K562 (cell line): ENCODE measurements at regions not wholly inside any gene's neighbourhood (a gene's known extent, or its start where the extent isn't known, plus 50 kb on each side); places are given as distances from the start of the nearest gene placed in this dataset.

ENCODE experiments used
- ATAC-seq: fragments of 200-7000 bp; cut with Tn5 transposase; 3 replicates; pipeline ENCODE4 v1.9.1; 2020; ENCODE audit warnings: moderate library complexity
- BruUV-seq: library from RNA; stranded (reverse); fragments of 400-500 nt; replicated peaks from 2 replicates; lab custom pipeline; 2021; lab: Mats Ljungman, UMichigan
- CTCF ChIA-PET: fragments of 300-600 bp; formaldehyde crosslinking; extraction: SDS; loops from one replicate; lab custom pipeline; 2021; ENCODE audit warnings: low intra/inter-chr PET ratio; lab: Yijun Ruan, JAX
- POLR2A ChIA-PET: fragments of 300-600, 350-650 bp; sonication (Branson Sonifier 250); formaldehyde crosslinking; extraction: SDS; loops from one replicate; lab custom pipeline; 2021; ENCODE audit warnings: antibody characterized with exemption, inconsistent platforms; lab: Yijun Ruan, JAX
- DNase-seq, 4 experiments: peaks; one replicate each; pipeline versions ENCODE4 v3.0.0 to v3.0.0-alpha.2; 2011 to 2018; ENCODE audit warnings: low spot score in 3 of 4, mixed read lengths in 3 of 4; ENCODE audit errors: extremely low read depth in 1 of 4
- FAIRE-seq: peaks from 2 replicates; lab custom pipeline; 2011; peaks lifted over from hg19 to GRCh38; lab: Jason Lieb, UNC
- H2AFZ ChIP-seq: 2 replicates; pipeline ENCODE4 v1.6.0; 2011; ENCODE audit warnings: low read depth, low read length, control low read depth, inconsistent platforms
- H3K27ac ChIP-seq: fragments of 200-600 bp; 3 replicates; pipeline ENCODE4 v1.8.0; 2011; ENCODE audit warnings: low read depth, mild to moderate bottlenecking, control low read depth, inconsistent platforms, low read length, moderate library complexity, mixed read lengths; ENCODE audit errors: extremely low read depth
- H3K27me3 ChIP-seq, 2 experiments: fragments of 300-600 bp in 1 of 2; 2 replicates in 1 of 2; 3 replicates in 1 of 2; pipeline versions ENCODE4 v1.6.0 to v1.8.0; 2011; ENCODE audit warnings: inconsistent platforms in 2 of 2, low read length in 2 of 2, mild to moderate bottlenecking in 1 of 2, mixed read lengths in 1 of 2, moderate library complexity in 1 of 2; ENCODE audit not compliant: control insufficient read depth in 2 of 2, insufficient read depth in 2 of 2
- H3K36me3 ChIP-seq: fragments of 300-600 bp; 3 replicates; pipeline ENCODE4 v1.8.0; 2011; ENCODE audit warnings: mild to moderate bottlenecking, low read length, inconsistent platforms; ENCODE audit not compliant: control insufficient read depth, insufficient read depth
- H3K4me1 ChIP-seq, 2 experiments: fragments of 200-600 bp in 1 of 2; replicated peaks in 1 of 2; 2 replicates in 1 of 2; 3 replicates in 1 of 2; pipeline versions ENCODE4 v1.5.1 to v1.8.0; 2011; ENCODE audit warnings: inconsistent platforms in 2 of 2, low read length in 2 of 2, mild to moderate bottlenecking in 1 of 2, mixed read lengths in 1 of 2, moderate library complexity in 1 of 2; ENCODE audit not compliant: control insufficient read depth in 2 of 2, insufficient read depth in 2 of 2
- H3K4me2 ChIP-seq: 2 replicates; pipeline ENCODE4 v1.6.1; 2011; ENCODE audit warnings: low read length, control low read depth, inconsistent platforms, mixed read lengths; ENCODE audit not compliant: insufficient read depth
- H3K4me3 ChIP-seq: fragments of 200-600 bp; sonication (generic), shearing (Covaris generic); 2 replicates; pipeline ENCODE4 v1.5.1; 2016; ENCODE audit warnings: control low read depth, inconsistent platforms
- H3K79me2 ChIP-seq: fragments of 200-600 bp; 3 replicates; pipeline ENCODE4 v1.8.0; 2011; ENCODE audit warnings: low read length, inconsistent platforms; ENCODE audit not compliant: control insufficient read depth, insufficient read depth
- H3K9ac ChIP-seq, 2 experiments: 2 replicates each; pipeline versions ENCODE4 v1.6.0 to v1.6.1; 2011; ENCODE audit warnings: low read depth in 2 of 2, low read length in 2 of 2, control low read depth in 1 of 2, inconsistent platforms in 1 of 2, mild to moderate bottlenecking in 1 of 2, mixed read lengths in 1 of 2; ENCODE audit not compliant: insufficient read depth in 1 of 2
- H3K9me1 ChIP-seq: one replicate; pipeline ENCODE4 v1.6.0; 2011; ENCODE audit warnings: inconsistent platforms, mild to moderate bottlenecking, low read length, moderate library complexity; ENCODE audit not compliant: control insufficient read depth, insufficient read depth
- H3K9me3 ChIP-seq: replicated peaks from 2 replicates; pipeline ENCODE4 v1.5.1; 2011; ENCODE audit warnings: low read depth, low read length, inconsistent platforms; ENCODE audit not compliant: control insufficient read depth, insufficient read depth
- H4K20me1 ChIP-seq: replicated peaks from 2 replicates; pipeline ENCODE4 v1.6.1; 2011; ENCODE audit warnings: low read length, inconsistent platforms, mixed read lengths; ENCODE audit not compliant: control insufficient read depth, insufficient read depth
- CREBBP ChIP-seq: IDR thresholded peaks from one replicate; pipeline ENCODE4 v1.6.1; 2012; ENCODE audit warnings: low read depth, mild to moderate bottlenecking, control low read depth, inconsistent platforms, low read length
- FOXJ2 ChIP-seq: fragments of 200-800 bp; sonication (Bioruptor generic); IDR thresholded peaks from 2 replicates; pipeline ENCODE4 v1.6.1; 2016; ENCODE audit warnings: missing genetic modification characterization, missing compliant biosample characterization
- FOXM1 ChIP-seq, 2 experiments: fragments of 450-650 bp in 1 of 2; sonication (generic) in 1 of 2; formaldehyde crosslinking in 1 of 2; IDR thresholded peaks; 2 replicates each; pipeline versions ENCODE4 v1.6.1 to v1.9.0; 2017 to 2022; ENCODE audit warnings: low read depth in 2 of 2, mild to moderate bottlenecking in 2 of 2, missing genetic modification reagents in 1 of 2, moderate library complexity in 1 of 2
- FOXP1 ChIP-seq: sonication (generic); formaldehyde crosslinking; IDR thresholded peaks from 2 replicates; pipeline ENCODE4 v1.8.0; 2022; ENCODE audit warnings: mild to moderate bottlenecking, missing genetic modification reagents
- FUS ChIP-seq: fragments of 200-400 bp; formaldehyde crosslinking; optimal IDR thresholded peaks from 2 replicates; pipeline ENCODE3; 2017; ENCODE audit warnings: low read depth, low read length
- HNRNPH1 ChIP-seq: fragments of 200-400 bp; formaldehyde crosslinking; optimal IDR thresholded peaks from 2 replicates; pipeline ENCODE3; 2017; ENCODE audit warnings: low read depth, mild to moderate bottlenecking, low read length, moderate library complexity
- MLX ChIP-seq, 2 experiments: fragments of 450-650 bp in 1 of 2; sonication (generic) in 1 of 2; formaldehyde crosslinking; conservative IDR thresholded peaks; 2 replicates each; pipeline versions ENCODE4 v1.4.0 to v1.8.1; 2020 to 2022; ENCODE audit warnings: mild to moderate bottlenecking in 1 of 2, missing genetic modification reagents in 1 of 2
- RNF2 ChIP-seq: sonication (generic); IDR thresholded peaks from 2 replicates; pipeline ENCODE4 v1.6.1; 2016
- SIN3B ChIP-seq: fragments of 450-650 bp; IDR thresholded peaks from 2 replicates; pipeline ENCODE4 v1.6.1; 2017; ENCODE audit warnings: low read depth, mild to moderate bottlenecking, moderate library complexity
- TAF9B ChIP-seq: fragments of 450-650 bp; IDR thresholded peaks from 2 replicates; pipeline ENCODE4 v1.6.1; 2018; ENCODE audit warnings: mild to moderate bottlenecking; ENCODE audit not compliant: partially characterized antibody
- ZNF165 ChIP-seq: fragments of 250-450 bp; sonication (Bioruptor Pico); IDR thresholded peaks from 2 replicates; pipeline ENCODE4 v1.4.0; 2020; ENCODE audit warnings: borderline replicate concordance
- ZNF282 ChIP-seq: sonication (generic); formaldehyde crosslinking; IDR thresholded peaks from 2 replicates; pipeline ENCODE4 v1.8.1; 2023; ENCODE audit warnings: missing genetic modification reagents
- ZNF408 ChIP-seq: fragments of 250-450 bp; sonication (Bioruptor Pico); IDR thresholded peaks from 2 replicates; pipeline ENCODE4 v1.4.0; 2020; ENCODE audit warnings: low read depth, mild to moderate bottlenecking, moderate library complexity
- WGBS: fragments of 100-300 bp; shearing (Covaris generic); methylation state at CpG from one replicate; pipeline ENCODE4 v1.1.6; 2016; ENCODE audit warnings: low coverage, mixed read lengths; ENCODE audit not compliant: insufficient coverage; ENCODE audit errors: missing lambda C conversion rate; 5-methylcytosine and 5-hydroxymethylcytosine counted together
- in situ Hi-C: fragments of 300-500 bp; cut with MboI; formaldehyde crosslinking; loops from 4 replicates; pipeline ENCODE4 v1.15.0; 2018; ENCODE audit warnings: inconsistent platforms, mixed read lengths
- intact Hi-C: fragments of 100-400 bp; cut with micrococcal nuclease; formaldehyde crosslinking; loops from 2 replicates; pipeline ENCODE4 v1.14.2; 2022
- TF ChIP-seq, protein P1 (sequence below): fragments of 450-650 bp; IDR thresholded peaks from 2 replicates; pipeline ENCODE4 v1.6.1; 2018; ENCODE audit warnings: mild to moderate bottlenecking, low read depth; ENCODE audit not compliant: partially characterized antibody
- TF ChIP-seq, protein P2 (sequence below): sonication (generic); formaldehyde crosslinking; IDR thresholded peaks from 2 replicates; pipeline ENCODE4 v1.8.1; 2023; ENCODE audit warnings: missing genetic modification reagents, mild to moderate bottlenecking, borderline replicate concordance
- TF ChIP-seq, protein P3 (sequence below): fragments of 450-650 bp; formaldehyde crosslinking; IDR thresholded peaks from 2 replicates; pipeline ENCODE4 v1.4.0; 2020; ENCODE audit warnings: mild to moderate bottlenecking, moderate library complexity

- H3K9me1 ChIP-seq: no peaks in the 10 kb centered on the region
- H3K9ac ChIP-seq: no peak overlapping the region
- H3K4me3 ChIP-seq: no peak overlapping the region
- ChIA-PET CTCF (no interaction called here), POLR2A (no interaction called here)
- ATAC-seq (no peak), FAIRE-seq (no peak), DNase-seq (no peak)
- no peak overlapping the region for H2AFZ ChIP-seq
- intact Hi-C loops (no loop called here), in situ Hi-C loops (no loop called here)
- H3K4me2 ChIP-seq: no peak overlapping the region
- no TSS peak for BruUV-seq
- no peaks in the 10 kb centered on the region for H4K20me1 ChIP-seq
- H3K9me3 ChIP-seq: no peaks in the 10 kb centered on the region
- H3K79me2 ChIP-seq: no peaks in the 10 kb centered on the region
- no peaks in the 10 kb centered on the region for H3K4me1 ChIP-seq
- WGBS: 6% methylated on average over 1 of the region's 1 CpG
- H3K27me3 ChIP-seq: no peaks in the 10 kb centered on the region
- no peaks in the 10 kb centered on the region for H3K36me3 ChIP-seq
- H3K27ac ChIP-seq: no peak overlapping the region
- TF ChIP-seq FOXP1: no peak
- TF ChIP-seq, protein P1, sequence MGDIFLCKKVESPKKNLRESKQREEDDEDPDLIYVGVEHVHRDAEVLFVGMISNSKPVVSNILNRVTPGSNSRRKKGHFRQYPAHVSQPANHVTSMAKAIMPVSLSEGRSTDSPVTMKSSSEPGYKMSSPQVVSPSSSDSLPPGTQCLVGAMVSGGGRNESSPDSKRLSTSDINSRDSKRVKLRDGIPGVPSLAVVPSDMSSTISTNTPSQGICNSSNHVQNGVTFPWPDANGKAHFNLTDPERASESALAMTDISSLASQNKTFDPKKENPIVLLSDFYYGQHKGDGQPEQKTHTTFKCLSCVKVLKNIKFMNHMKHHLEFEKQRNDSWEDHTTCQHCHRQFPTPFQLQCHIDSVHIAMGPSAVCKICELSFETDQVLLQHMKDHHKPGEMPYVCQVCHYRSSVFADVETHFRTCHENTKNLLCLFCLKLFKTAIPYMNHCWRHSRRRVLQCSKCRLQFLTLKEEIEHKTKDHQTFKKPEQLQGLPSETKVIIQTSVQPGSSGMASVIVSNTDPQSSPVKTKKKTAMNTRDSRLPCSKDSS: no peak
- TF ChIP-seq, protein P2, sequence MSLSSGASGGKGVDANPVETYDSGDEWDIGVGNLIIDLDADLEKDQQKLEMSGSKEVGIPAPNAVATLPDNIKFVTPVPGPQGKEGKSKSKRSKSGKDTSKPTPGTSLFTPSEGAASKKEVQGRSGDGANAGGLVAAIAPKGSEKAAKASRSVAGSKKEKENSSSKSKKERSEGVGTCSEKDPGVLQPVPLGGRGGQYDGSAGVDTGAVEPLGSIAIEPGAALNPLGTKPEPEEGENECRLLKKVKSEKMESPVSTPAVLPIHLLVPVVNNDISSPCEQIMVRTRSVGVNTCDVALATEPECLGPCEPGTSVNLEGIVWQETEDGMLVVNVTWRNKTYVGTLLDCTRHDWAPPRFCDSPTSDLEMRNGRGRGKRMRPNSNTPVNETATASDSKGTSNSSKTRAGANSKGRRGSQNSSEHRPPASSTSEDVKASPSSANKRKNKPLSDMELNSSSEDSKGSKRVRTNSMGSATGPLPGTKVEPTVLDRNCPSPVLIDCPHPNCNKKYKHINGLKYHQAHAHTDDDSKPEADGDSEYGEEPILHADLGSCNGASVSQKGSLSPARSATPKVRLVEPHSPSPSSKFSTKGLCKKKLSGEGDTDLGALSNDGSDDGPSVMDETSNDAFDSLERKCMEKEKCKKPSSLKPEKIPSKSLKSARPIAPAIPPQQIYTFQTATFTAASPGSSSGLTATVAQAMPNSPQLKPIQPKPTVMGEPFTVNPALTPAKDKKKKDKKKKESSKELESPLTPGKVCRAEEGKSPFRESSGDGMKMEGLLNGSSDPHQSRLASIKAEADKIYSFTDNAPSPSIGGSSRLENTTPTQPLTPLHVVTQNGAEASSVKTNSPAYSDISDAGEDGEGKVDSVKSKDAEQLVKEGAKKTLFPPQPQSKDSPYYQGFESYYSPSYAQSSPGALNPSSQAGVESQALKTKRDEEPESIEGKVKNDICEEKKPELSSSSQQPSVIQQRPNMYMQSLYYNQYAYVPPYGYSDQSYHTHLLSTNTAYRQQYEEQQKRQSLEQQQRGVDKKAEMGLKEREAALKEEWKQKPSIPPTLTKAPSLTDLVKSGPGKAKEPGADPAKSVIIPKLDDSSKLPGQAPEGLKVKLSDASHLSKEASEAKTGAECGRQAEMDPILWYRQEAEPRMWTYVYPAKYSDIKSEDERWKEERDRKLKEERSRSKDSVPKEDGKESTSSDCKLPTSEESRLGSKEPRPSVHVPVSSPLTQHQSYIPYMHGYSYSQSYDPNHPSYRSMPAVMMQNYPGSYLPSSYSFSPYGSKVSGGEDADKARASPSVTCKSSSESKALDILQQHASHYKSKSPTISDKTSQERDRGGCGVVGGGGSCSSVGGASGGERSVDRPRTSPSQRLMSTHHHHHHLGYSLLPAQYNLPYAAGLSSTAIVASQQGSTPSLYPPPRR (CRISPR knock-in tag): no peak
- no peak for TF ChIP-seq ZNF165 (CRISPR knock-in tag)
- no peak for TF ChIP-seq CREBBP
- TF ChIP-seq FOXJ2 (tag): no peak
- TF ChIP-seq ZNF408: no peak
- TF ChIP-seq FUS: no peak
- TF ChIP-seq, protein P3, sequence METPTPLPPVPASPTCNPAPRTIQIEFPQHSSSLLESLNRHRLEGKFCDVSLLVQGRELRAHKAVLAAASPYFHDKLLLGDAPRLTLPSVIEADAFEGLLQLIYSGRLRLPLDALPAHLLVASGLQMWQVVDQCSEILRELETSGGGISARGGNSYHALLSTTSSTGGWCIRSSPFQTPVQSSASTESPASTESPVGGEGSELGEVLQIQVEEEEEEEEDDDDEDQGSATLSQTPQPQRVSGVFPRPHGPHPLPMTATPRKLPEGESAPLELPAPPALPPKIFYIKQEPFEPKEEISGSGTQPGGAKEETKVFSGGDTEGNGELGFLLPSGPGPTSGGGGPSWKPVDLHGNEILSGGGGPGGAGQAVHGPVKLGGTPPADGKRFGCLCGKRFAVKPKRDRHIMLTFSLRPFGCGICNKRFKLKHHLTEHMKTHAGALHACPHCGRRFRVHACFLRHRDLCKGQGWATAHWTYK: no peak
- no peak for TF ChIP-seq SIN3B
- TF ChIP-seq MLX (CRISPR knock-in tag; conservative IDR thresholded peaks at IDR 0.05): no peak
- TF ChIP-seq HNRNPH1: no peak
- no peak for TF ChIP-seq TAF9B
- no peak for TF ChIP-seq RNF2
- TF ChIP-seq ZNF282: no peak
- no peak for TF ChIP-seq FOXM1 (IDR thresholded peaks at IDR 0.05; ENCODE audit: low read depth)
- no peak for TF ChIP-seq FOXM1 (CRISPR knock-in tag; IDR thresholded peaks at IDR 0.05; ENCODE audit: low read depth)
Observed at GRCh38 chr4:134122903-134123302, 78.7 kb downstream of the PABPC4L start.
